Ishikawa (cell line): ENCODE measurements at regions not wholly inside any gene's neighbourhood (a gene's known extent, or its start where the extent isn't known, plus 50 kb on each side); places are given as distances from the start of the nearest gene placed in this dataset.

Experiments used
- CEBPB ChIP-seq: IDR thresholded peaks from 2 replicates; pipeline ENCODE4 v1.6.1; 2012
- CREB1 ChIP-seq: IDR thresholded peaks from 2 replicates; pipeline ENCODE4 v1.6.1; 2012; ENCODE audit warnings: low read depth
- EGR1 ChIP-seq: IDR thresholded peaks from 2 replicates; pipeline ENCODE4 v1.6.1; 2012
- EP300 ChIP-seq: IDR thresholded peaks from 2 replicates; pipeline ENCODE4 v1.6.1; 2012; ENCODE audit warnings: borderline replicate concordance
- FOXM1 ChIP-seq: IDR thresholded peaks from 2 replicates; pipeline ENCODE4 v1.6.1; 2012; ENCODE audit warnings: low read depth, borderline replicate concordance
- MAX ChIP-seq: IDR thresholded peaks from 2 replicates; pipeline ENCODE4 v1.6.1; 2012
- NFIC ChIP-seq: IDR thresholded peaks from 2 replicates; pipeline ENCODE4 v1.6.1; 2012
- RAD21 ChIP-seq: IDR thresholded peaks from 2 replicates; pipeline ENCODE4 v1.6.1; 2012; ENCODE audit warnings: low read depth
- REST ChIP-seq: IDR thresholded peaks from 2 replicates; pipeline ENCODE4 v1.6.1; 2012; ENCODE audit warnings: low read depth, mild to moderate bottlenecking
- TAF1 ChIP-seq: IDR thresholded peaks from 2 replicates; pipeline ENCODE4 v1.6.1; 2012; ENCODE audit warnings: low read depth, mild to moderate bottlenecking
- TCF12 ChIP-seq: IDR thresholded peaks from 2 replicates; pipeline ENCODE4 v1.6.1; 2012; ENCODE audit warnings: low read depth
- TEAD4 ChIP-seq: IDR thresholded peaks from 2 replicates; pipeline ENCODE4 v1.6.1; 2012
- USF1 ChIP-seq: IDR thresholded peaks from 2 replicates; pipeline ENCODE4 v1.6.1; 2012
- YY1 ChIP-seq: IDR thresholded peaks from 2 replicates; pipeline ENCODE4 v1.6.1; 2012; ENCODE audit warnings: low read depth
- ZBTB7A ChIP-seq: IDR thresholded peaks from 2 replicates; pipeline ENCODE4 v1.6.1; 2012; ENCODE audit warnings: low read depth

- no peak for TF ChIP-seq USF1
- TF ChIP-seq TAF1: no peak
- TF ChIP-seq RAD21: no peak
- no peak for TF ChIP-seq ZBTB7A
These were observed 2079.8 kb upstream of the WWC1 start for GRCh38 chr5:166211640-166212039.

- TF ChIP-seq ZBTB7A (no peak), EP300 (no peak), EGR1 (no peak), NFIC (no peak), RAD21 (no peak), TEAD4 (no peak), CREB1 (no peak), YY1 (no peak), FOXM1 (no peak), REST (no peak), CEBPB (no peak)
These were observed 2055.1 kb upstream of the WWC1 start for GRCh38 chr5:166236327-166236726.

- no peak for TF ChIP-seq TAF1
- no peak for TF ChIP-seq REST
- no peak for TF ChIP-seq ZBTB7A
- TF ChIP-seq TEAD4: no peak
- no peak for TF ChIP-seq RAD21
- TF ChIP-seq EGR1: no peak
These were observed 2050.7 kb upstream of the WWC1 start for GRCh38 chr5:166240705-166241104.

- TF ChIP-seq TAF1 (no peak), EP300 (no peak), CEBPB (no peak), MAX (no peak), EGR1 (no peak), TEAD4 (no peak), TCF12 (no peak), YY1 (no peak), FOXM1 (no peak), USF1 (no peak), ZBTB7A (no peak), NFIC (no peak), CREB1 (no peak), RAD21 (no peak), REST (no peak)
These were observed 2045.9 kb upstream of the WWC1 start for GRCh38 chr5:166245556-166245955.

GRCh38 chr5:166251786-166252185 lies 2039.7 kb upstream of the WWC1 start:
- TF ChIP-seq TEAD4: no peak

GRCh38 chr5:166257661-166258060 lies 2033.8 kb upstream of the WWC1 start:
- TF ChIP-seq REST (no peak), TEAD4 (no peak), ZBTB7A (no peak)
